Esophagus muscularis mucosa (tissue), 4 donors: ENCODE measurements at regions not wholly inside any gene's neighbourhood (a gene's known extent, or its start where the extent isn't known, plus 50 kb on each side); places are given as distances from the start of the nearest gene placed in this dataset.
"Not testable (repeated sequence)": the region's sequence is repeated elsewhere in the genome, so short reads cannot be mapped to it uniquely, and the experiment has no call there.

Experiments used
- DNase-seq: peaks from one replicate; pipeline ENCODE4 v3.0.0-alpha.2; 2017; ENCODE audit errors: extremely low spot score
- H3K27ac ChIP-seq, 4 donors: fragments of 200-600 bp; sonication (generic); replicated peaks in 1 of 4; 1 replicate in 3 of 4; 2 replicates in 1 of 4; pipeline ENCODE4 v1.5.1; 2016 to 2019; ENCODE audit warnings: mild to moderate bottlenecking in 1 of 4
- H3K27me3 ChIP-seq, 4 donors: fragments of 200-600 bp; sonication (generic); one replicate each; pipeline versions ENCODE4 v1.5.1 to v1.6.0; 2016 to 2019
- H3K36me3 ChIP-seq, 4 donors: fragments of 200-600 bp; sonication (generic); one replicate each; pipeline ENCODE4 v1.5.1; 2016 to 2019
- H3K4me1 ChIP-seq, 4 donors: fragments of 200-600 bp; sonication (generic); one replicate each; pipeline ENCODE4 v1.5.1; 2016 to 2019
- H3K4me3 ChIP-seq, 4 donors: fragments of 200-600 bp; sonication (generic); 1 replicate in 2 of 4; 2 replicates in 2 of 4; pipeline ENCODE4 v1.5.1; 2016 to 2019; ENCODE audit warnings: mild to moderate bottlenecking in 4 of 4, moderate library complexity in 1 of 4
- H3K9me3 ChIP-seq, 4 donors: fragments of 200-600 bp; sonication (generic); 1 replicate in 3 of 4; 2 replicates in 1 of 4; pipeline ENCODE4 v1.5.1; 2016 to 2019
- EP300 ChIP-seq: sonication (generic); formaldehyde crosslinking; IDR thresholded peaks from one replicate; pipeline ENCODE4 v1.6.1; 2017; ENCODE audit warnings: antibody characterized with exemption
- POLR2A ChIP-seq: fragments of 450-650 bp; IDR thresholded peaks from one replicate; pipeline ENCODE4 v1.6.1; 2017; ENCODE audit warnings: antibody characterized with exemption, moderate library complexity, mild to moderate bottlenecking, low read depth
- POLR2AphosphoS5 ChIP-seq, 2 donors: sonication (generic); formaldehyde crosslinking; IDR thresholded peaks; one replicate each; pipeline ENCODE4 v1.6.1; 2017; ENCODE audit warnings: antibody characterized with exemption in 2 of 2
- WGBS: methylation state at CpG from one replicate; pipeline ENCODE4 v1.1.5; 2018; 5-methylcytosine and 5-hydroxymethylcytosine counted together
- intact Hi-C: fragments of 100-400 bp; cut with DNase I; formaldehyde crosslinking; loops from one replicate; pipeline ENCODE4 v1.15.1; 2023
- TF ChIP-seq, protein P1 (sequence below), 3 experiments: fragments of 200-600 bp in 2 of 3; fragments of 450-650 bp in 1 of 3; sonication (generic) in 2 of 3; IDR thresholded peaks; one replicate each; pipeline ENCODE4 v1.5.1; 2017 to 2019; ENCODE audit warnings: antibody characterized with exemption in 3 of 3, mild to moderate bottlenecking in 2 of 3, moderate library complexity in 1 of 3

DNA sequence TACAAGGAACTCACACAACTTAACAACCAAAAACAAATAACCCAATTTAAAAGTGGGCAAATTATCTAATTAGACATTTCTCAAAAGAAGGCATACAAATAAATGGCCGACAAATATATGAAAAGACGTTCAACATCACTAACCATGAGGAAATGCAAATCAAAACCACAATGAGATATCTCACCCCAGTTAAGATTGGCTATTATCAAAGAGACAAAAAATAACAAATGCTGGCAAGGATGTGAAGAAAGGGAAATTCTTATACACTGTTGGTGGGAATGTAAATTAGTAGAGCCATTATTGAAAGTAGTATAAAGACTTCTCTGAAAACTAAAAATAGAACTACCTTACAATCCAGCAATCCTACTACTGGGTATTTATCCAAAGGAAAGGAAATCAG, 96.7 kb upstream of the SIRPG start:
- Histone ChIP-seq H3K4me3 (no peak overlapping the region), H3K27ac (no peak overlapping the region), H3K27me3 (no peaks in the 10 kb centered on the region), H3K36me3 (no peaks in the 10 kb centered on the region), H3K4me1 (no peaks in the 10 kb centered on the region), H3K9me3 (no peaks in the 10 kb centered on the region)
- no peak for DNase-seq
- 71% methylated on average over 2 of the region's 2 CpGs for WGBS
- TF ChIP-seq, protein P1, sequence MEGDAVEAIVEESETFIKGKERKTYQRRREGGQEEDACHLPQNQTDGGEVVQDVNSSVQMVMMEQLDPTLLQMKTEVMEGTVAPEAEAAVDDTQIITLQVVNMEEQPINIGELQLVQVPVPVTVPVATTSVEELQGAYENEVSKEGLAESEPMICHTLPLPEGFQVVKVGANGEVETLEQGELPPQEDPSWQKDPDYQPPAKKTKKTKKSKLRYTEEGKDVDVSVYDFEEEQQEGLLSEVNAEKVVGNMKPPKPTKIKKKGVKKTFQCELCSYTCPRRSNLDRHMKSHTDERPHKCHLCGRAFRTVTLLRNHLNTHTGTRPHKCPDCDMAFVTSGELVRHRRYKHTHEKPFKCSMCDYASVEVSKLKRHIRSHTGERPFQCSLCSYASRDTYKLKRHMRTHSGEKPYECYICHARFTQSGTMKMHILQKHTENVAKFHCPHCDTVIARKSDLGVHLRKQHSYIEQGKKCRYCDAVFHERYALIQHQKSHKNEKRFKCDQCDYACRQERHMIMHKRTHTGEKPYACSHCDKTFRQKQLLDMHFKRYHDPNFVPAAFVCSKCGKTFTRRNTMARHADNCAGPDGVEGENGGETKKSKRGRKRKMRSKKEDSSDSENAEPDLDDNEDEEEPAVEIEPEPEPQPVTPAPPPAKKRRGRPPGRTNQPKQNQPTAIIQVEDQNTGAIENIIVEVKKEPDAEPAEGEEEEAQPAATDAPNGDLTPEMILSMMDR (IDR thresholded peaks at IDR 0.05), result no peak
- TF ChIP-seq EP300, result no peak
- TF ChIP-seq POLR2AphosphoS5 (IDR thresholded peaks at IDR 0.05), result no peak
- TF ChIP-seq POLR2A, result no peak
- intact Hi-C loops, result no loop called here

DNA sequence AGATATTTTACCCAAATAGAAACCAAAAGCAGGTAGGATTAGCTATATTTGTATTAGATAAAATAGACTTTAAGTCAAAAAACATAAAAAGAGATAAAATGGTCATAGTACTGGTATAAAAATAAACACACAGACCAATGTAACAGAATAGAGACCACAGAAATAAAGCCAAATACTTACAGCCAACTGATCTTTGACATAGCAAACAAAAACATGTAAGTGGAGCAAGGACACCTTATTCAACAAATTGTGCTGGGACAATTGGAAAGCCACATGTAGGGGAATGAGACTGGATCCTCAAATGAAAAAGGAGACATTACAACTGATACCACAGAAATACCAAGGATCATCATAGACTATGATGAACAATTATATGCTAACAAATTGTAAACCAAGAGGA, 94.5 kb upstream of the SIRPG start:
- Histone ChIP-seq H3K9me3 (no peaks in the 10 kb centered on the region), H3K36me3 (no peaks in the 10 kb centered on the region), H3K4me1 (no peaks in the 10 kb centered on the region), H3K4me3 (no peak overlapping the region), H3K27ac (no peak overlapping the region), H3K27me3 (no peaks in the 10 kb centered on the region)
- TF ChIP-seq, protein P1 (IDR thresholded peaks at IDR 0.05), result no peak
- TF ChIP-seq EP300, result no peak
- TF ChIP-seq POLR2AphosphoS5 (IDR thresholded peaks at IDR 0.05), result no peak
- no peak for TF ChIP-seq POLR2A
- intact Hi-C loops, result no loop called here
- DNase-seq, result no peak

DNA sequence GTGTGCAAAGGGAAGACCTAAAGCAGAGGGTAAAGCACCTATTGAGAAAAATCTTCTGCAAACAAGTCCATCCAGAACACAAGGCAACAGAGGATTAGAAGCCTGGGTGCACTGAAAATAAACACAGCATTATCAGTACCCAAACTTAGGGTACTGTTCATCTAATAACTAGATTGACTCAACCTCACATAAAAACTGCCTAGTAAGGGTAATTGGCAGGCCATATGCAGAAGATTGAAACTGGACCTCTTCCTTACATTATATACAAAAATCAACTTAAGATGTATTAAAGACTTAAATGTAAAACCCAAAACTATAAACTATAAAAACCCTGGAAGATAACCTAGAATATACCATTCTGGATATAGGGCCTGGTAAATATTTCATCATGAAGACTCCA, 91.2 kb upstream of the SIRPG start:
- H3K9me3 ChIP-seq, result no peaks in the 10 kb centered on the region
- H3K4me1 ChIP-seq, result no peaks in the 10 kb centered on the region
- intact Hi-C loops, result no loop called here
- H3K27me3 ChIP-seq, result no peaks in the 10 kb centered on the region
- H3K36me3 ChIP-seq, result no peaks in the 10 kb centered on the region
- no peak for TF ChIP-seq POLR2A
- no peak for TF ChIP-seq POLR2AphosphoS5 (IDR thresholded peaks at IDR 0.05)
- TF ChIP-seq EP300, result no peak
- TF ChIP-seq, protein P1 (IDR thresholded peaks at IDR 0.05), result no peak
- H3K4me3 ChIP-seq, result no peak overlapping the region
- H3K27ac ChIP-seq, result no peak overlapping the region
- DNase-seq, result no peak

DNA sequence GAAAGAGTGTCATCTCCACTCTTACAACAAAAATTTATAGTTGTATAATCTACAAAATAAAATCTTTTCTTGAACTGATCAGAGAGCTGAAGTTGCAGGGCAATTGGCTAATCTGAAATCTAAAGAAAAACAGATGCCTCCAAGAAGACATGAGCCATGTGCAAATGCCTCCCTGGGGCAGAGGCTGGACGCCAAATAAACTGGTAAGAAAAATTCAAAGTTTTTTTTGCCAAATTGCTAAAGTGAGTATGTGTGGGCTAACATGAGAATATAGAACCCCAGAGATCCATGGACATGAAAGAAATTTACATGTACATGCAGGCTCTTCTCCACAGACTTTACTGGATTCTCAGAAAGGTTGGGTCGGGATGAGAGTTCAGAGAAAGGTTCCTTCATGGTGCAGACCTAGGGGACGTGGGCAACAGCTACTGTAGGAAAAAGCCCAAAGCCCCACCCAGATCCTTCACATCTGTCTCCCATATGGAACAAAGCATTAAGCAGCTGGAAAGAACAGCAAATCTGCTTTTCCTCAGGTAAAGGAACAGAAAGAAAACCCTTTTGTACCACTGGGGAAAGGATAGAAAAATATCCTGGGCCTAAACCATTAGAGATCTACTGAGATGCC, 90.5 kb upstream of the SIRPG start:
- WGBS, result 27% methylated on average over 3 of the region's 3 CpGs
- DNase-seq, result no peak
- no peaks in the 10 kb centered on the region for H3K27me3 ChIP-seq
- no peak overlapping the region for H3K4me3 ChIP-seq
- H3K27ac ChIP-seq, result no peak overlapping the region
- intact Hi-C loops, result no loop called here
- H3K36me3 ChIP-seq, result no peaks in the 10 kb centered on the region
- no peaks in the 10 kb centered on the region for H3K9me3 ChIP-seq
- no peaks in the 10 kb centered on the region for H3K4me1 ChIP-seq
- TF ChIP-seq, protein P1 (IDR thresholded peaks at IDR 0.05), result no peak
- TF ChIP-seq POLR2AphosphoS5 (IDR thresholded peaks at IDR 0.05), result no peak
- TF ChIP-seq EP300, result no peak
- TF ChIP-seq POLR2A, result no peak

DNA sequence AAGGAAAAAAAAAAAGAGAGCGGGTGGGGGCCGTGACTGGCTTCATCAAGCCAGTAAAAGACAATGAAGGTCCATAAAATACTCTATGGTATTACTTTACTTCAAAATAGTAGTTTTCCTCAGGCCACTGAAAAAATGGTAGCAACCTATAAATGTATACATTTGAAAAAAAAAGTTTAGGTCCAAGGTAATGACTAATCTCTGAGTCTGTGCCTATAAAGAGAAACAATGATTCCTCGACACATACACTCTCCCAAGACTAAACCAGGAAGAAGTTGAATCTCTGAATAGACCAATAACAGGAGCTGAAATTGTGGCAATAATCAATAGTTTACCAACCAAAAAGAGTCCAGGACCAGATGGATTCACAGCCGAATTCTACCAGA, 84.5 kb upstream of the SIRPG start:
- H3K4me3 ChIP-seq, DNase-seq, H3K4me1 ChIP-seq, H3K27ac ChIP-seq, H3K9me3 ChIP-seq, intact Hi-C loops, H3K36me3 ChIP-seq, H3K27me3 ChIP-seq: not testable (repeated sequence)
- 65% methylated on average over 3 of the region's 4 CpGs for WGBS
